Lower leg skin (tissue), 3 donors: ENCODE measurements at regions not wholly inside any gene's neighbourhood (a gene's known extent, or its start where the extent isn't known, plus 50 kb on each side); places are given as distances from the start of the nearest gene placed in this dataset.

Source experiments
- POLR2A ChIP-seq, 2 donors: fragments of 450-650 bp; IDR thresholded peaks; one replicate each; pipeline ENCODE4 v1.6.1; 2016 to 2017; ENCODE audit warnings: antibody characterized with exemption in 2 of 2, mild to moderate bottlenecking in 1 of 2, moderate library complexity in 1 of 2
- TF ChIP-seq, protein P1 (sequence below), 3 donors: fragments of 450-650 bp; IDR thresholded peaks; one replicate each; pipeline ENCODE4 v1.5.1; 2016; ENCODE audit warnings: antibody characterized with exemption in 3 of 3, mild to moderate bottlenecking in 3 of 3, moderate library complexity in 2 of 3

GRCh38 chr3:166526881-166527280 is 689.7 kb upstream of the BCHE start:
- TF ChIP-seq, protein P1, sequence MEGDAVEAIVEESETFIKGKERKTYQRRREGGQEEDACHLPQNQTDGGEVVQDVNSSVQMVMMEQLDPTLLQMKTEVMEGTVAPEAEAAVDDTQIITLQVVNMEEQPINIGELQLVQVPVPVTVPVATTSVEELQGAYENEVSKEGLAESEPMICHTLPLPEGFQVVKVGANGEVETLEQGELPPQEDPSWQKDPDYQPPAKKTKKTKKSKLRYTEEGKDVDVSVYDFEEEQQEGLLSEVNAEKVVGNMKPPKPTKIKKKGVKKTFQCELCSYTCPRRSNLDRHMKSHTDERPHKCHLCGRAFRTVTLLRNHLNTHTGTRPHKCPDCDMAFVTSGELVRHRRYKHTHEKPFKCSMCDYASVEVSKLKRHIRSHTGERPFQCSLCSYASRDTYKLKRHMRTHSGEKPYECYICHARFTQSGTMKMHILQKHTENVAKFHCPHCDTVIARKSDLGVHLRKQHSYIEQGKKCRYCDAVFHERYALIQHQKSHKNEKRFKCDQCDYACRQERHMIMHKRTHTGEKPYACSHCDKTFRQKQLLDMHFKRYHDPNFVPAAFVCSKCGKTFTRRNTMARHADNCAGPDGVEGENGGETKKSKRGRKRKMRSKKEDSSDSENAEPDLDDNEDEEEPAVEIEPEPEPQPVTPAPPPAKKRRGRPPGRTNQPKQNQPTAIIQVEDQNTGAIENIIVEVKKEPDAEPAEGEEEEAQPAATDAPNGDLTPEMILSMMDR (IDR thresholded peaks at IDR 0.05) = no peak
- TF ChIP-seq POLR2A (IDR thresholded peaks at IDR 0.05) = no peak
